ENCODE measurements at regions not wholly inside any gene's neighbourhood (a gene's known extent, or its start where the extent isn't known, plus 50 kb on each side); places are given as distances from the start of the nearest gene placed in this dataset.

DNA sequence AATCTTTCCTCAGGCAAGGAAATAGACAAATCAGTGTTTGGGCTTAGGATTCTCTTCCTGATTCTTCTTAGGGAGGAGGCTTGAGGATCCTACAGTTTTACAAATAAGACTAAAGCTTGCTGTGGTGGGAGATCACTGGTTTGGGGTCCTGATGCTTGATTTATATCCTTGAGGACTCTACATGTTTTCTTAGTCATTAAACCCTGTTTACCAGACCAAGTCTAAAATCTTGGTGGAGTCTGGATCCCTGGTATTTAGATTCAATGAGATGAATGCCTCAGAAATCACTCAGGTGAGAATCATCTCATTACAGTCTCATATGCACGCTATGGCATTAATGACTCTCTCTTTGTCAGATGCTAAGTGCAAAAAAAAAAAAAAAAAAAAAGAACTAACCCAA, 304.3 kb upstream of the SALL1 start:
- Histone ChIP-seq H3K9me3 (ENCODE audit: control insufficient read depth, insufficient read depth, low read length) (no peaks in the 10 kb centered on the region), H3K27me3 (ENCODE audit: control insufficient read depth, insufficient read depth, low read length) (no peaks in the 10 kb centered on the region), H3K4me3 (ENCODE audit: low read depth, low read length) (no peak overlapping the region), H3K27ac (ENCODE audit: low read depth, low read length) (no peak overlapping the region)
- CTCF ChIA-PET = interaction anchor here (0.5 kb wide), 1 partner anchor 11 kb away, joined by 3 read pairs; no protein-coding TSS in a partner anchor
- DNase-seq (ENCODE audit: low read depth, low spot score) = no peak
- POLR2A ChIA-PET = no interaction called here
- TF ChIP-seq, protein P1, sequence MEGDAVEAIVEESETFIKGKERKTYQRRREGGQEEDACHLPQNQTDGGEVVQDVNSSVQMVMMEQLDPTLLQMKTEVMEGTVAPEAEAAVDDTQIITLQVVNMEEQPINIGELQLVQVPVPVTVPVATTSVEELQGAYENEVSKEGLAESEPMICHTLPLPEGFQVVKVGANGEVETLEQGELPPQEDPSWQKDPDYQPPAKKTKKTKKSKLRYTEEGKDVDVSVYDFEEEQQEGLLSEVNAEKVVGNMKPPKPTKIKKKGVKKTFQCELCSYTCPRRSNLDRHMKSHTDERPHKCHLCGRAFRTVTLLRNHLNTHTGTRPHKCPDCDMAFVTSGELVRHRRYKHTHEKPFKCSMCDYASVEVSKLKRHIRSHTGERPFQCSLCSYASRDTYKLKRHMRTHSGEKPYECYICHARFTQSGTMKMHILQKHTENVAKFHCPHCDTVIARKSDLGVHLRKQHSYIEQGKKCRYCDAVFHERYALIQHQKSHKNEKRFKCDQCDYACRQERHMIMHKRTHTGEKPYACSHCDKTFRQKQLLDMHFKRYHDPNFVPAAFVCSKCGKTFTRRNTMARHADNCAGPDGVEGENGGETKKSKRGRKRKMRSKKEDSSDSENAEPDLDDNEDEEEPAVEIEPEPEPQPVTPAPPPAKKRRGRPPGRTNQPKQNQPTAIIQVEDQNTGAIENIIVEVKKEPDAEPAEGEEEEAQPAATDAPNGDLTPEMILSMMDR (IDR thresholded peaks at IDR 0.05; ENCODE audit: low read depth, low read length) = no peak

- POLR2A ChIA-PET = no interaction called here
- Histone ChIP-seq H3K27me3 (ENCODE audit: control insufficient read depth, insufficient read depth, low read length) (no peaks in the 10 kb centered on the region), H3K9me3 (ENCODE audit: control insufficient read depth, insufficient read depth, low read length) (no peaks in the 10 kb centered on the region), H3K27ac (ENCODE audit: low read depth, low read length) (no peak overlapping the region), H3K4me3 (ENCODE audit: low read depth, low read length) (no peak overlapping the region)
- no peak for DNase-seq (ENCODE audit: low read depth, low spot score)
- TF ChIP-seq, protein P1 (IDR thresholded peaks at IDR 0.05; ENCODE audit: low read depth, low read length) = no peak
- CTCF ChIA-PET = no interaction called here
Observed at GRCh38 chr16:51453251-51453650, 302.2 kb upstream of the SALL1 start.

- DNase-seq (ENCODE audit: low read depth, low spot score) = no peak
- Histone ChIP-seq H3K27me3 (ENCODE audit: control insufficient read depth, insufficient read depth, low read length) (no peaks in the 10 kb centered on the region), H3K27ac (ENCODE audit: low read depth, low read length) (no peak overlapping the region), H3K4me3 (ENCODE audit: low read depth, low read length) (no peak overlapping the region), H3K9me3 (ENCODE audit: control insufficient read depth, insufficient read depth, low read length) (no peaks in the 10 kb centered on the region)
- ChIA-PET POLR2A (no interaction called here), CTCF (no interaction called here)
- TF ChIP-seq, protein P1 (IDR thresholded peaks at IDR 0.05; ENCODE audit: low read depth, low read length) = no peak
Observed at GRCh38 chr16:51450909-51451308, 299.8 kb upstream of the SALL1 start.

DNA sequence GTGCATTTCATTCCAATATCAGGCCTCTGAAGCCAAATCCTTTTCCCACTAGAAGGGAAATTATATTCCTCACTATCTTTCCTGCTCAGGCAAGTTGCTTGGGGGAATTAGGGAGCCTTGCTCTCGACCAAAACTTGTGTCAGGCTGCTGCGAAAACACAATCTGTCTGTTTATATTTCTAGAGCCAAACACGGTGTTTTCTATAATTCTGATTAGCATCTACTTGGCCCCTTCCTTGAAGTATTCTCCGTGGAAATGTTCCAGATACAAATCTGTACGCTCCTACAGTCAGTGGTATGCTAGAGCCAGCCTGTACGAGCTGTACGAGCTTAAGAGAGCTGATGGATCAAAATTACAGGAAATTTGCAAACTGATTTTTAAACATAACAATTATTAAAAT, 299.3 kb upstream of the SALL1 start:
- CTCF ChIA-PET = no interaction called here
- TF ChIP-seq, protein P1 (IDR thresholded peaks at IDR 0.05; ENCODE audit: low read depth, low read length) = no peak
- no peak overlapping the region for H3K27ac ChIP-seq (ENCODE audit: low read depth, low read length)
- no peaks in the 10 kb centered on the region for H3K9me3 ChIP-seq (ENCODE audit: control insufficient read depth, insufficient read depth, low read length)
- no peak overlapping the region for H3K4me3 ChIP-seq (ENCODE audit: low read depth, low read length)
- no peak for DNase-seq (ENCODE audit: low read depth, low spot score)
- POLR2A ChIA-PET = no interaction called here
- no peaks in the 10 kb centered on the region for H3K27me3 ChIP-seq (ENCODE audit: control insufficient read depth, insufficient read depth, low read length)

DNA sequence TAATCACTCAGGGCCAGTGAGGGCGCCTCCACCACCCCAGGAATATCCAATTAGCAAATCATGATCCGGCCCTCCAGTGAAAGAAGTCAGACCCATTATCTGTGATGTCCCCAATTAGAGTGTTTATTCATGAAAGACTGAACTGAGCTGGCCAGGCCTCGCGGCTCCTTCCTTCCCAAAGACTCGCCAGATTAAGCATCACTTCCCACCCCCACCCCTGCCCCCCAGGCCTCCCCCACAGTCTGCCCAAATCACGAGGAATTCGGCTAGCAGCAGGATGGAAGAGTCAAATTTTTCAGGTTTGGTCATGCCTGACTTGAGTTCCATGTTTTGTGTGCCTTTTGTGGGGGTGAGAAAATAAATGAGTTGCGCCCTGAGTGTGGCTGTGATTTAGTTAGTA, 298.4 kb upstream of the SALL1 start:
- DNase-seq (ENCODE audit: low read depth, low spot score) = no peak
- no peak overlapping the region for H3K4me3 ChIP-seq (ENCODE audit: low read depth, low read length)
- H3K27me3 ChIP-seq (ENCODE audit: control insufficient read depth, insufficient read depth, low read length) = no peaks in the 10 kb centered on the region
- TF ChIP-seq, protein P1 (IDR thresholded peaks at IDR 0.05; ENCODE audit: low read depth, low read length) = no peak
- H3K27ac ChIP-seq (ENCODE audit: low read depth, low read length) = no peak overlapping the region
- POLR2A ChIA-PET = no interaction called here
- no peaks in the 10 kb centered on the region for H3K9me3 ChIP-seq (ENCODE audit: control insufficient read depth, insufficient read depth, low read length)
- CTCF ChIA-PET = interaction anchor here (1.5 kb wide), 1 partner anchor 1424 kb away, joined by 5 read pairs; the partner anchor contains the start of gene CNEP1R1
